ENCODE measurements at regions not wholly inside any gene's neighbourhood (a gene's known extent, or its start where the extent isn't known, plus 50 kb on each side); places are given as distances from the start of the nearest gene placed in this dataset.

DNA sequence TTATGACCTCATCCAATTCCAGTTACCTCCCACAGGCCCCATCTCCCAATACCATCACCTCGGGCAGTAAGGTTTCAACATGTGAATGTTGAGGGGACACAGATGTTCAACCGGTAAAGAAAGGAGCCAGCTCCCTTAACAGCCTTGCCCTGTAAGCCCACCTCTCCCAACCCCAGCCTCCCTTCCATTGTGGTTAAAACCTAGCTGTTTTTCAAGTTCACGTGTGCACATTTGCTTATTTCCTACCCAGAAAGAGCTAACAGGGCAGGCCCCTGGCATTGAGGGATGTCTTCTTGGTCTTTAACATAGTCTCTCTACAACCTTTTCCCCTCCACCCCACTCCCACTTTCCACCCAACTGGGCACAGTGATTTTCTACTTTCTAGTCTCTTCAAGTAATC lies 385.7 kb downstream of the FBXW7 start:
- no peak for TF ChIP-seq MAX (IDR thresholded peaks at IDR 0.05; ENCODE audit: low read depth, low read length)
- TF ChIP-seq, protein P1, sequence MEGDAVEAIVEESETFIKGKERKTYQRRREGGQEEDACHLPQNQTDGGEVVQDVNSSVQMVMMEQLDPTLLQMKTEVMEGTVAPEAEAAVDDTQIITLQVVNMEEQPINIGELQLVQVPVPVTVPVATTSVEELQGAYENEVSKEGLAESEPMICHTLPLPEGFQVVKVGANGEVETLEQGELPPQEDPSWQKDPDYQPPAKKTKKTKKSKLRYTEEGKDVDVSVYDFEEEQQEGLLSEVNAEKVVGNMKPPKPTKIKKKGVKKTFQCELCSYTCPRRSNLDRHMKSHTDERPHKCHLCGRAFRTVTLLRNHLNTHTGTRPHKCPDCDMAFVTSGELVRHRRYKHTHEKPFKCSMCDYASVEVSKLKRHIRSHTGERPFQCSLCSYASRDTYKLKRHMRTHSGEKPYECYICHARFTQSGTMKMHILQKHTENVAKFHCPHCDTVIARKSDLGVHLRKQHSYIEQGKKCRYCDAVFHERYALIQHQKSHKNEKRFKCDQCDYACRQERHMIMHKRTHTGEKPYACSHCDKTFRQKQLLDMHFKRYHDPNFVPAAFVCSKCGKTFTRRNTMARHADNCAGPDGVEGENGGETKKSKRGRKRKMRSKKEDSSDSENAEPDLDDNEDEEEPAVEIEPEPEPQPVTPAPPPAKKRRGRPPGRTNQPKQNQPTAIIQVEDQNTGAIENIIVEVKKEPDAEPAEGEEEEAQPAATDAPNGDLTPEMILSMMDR (IDR thresholded peaks at IDR 0.05; ENCODE audit: low read depth, low read length) = no peak
- TF ChIP-seq POLR2A (IDR thresholded peaks at IDR 0.05; ENCODE audit: extremely low read depth, insufficient read length) = no peak
- TF ChIP-seq MYC (IDR thresholded peaks at IDR 0.05; ENCODE audit: low read depth, low read length) = no peak
- DNase-seq (ENCODE audit: low read depth) = no peak
- no peak overlapping the region for H3K4me3 ChIP-seq (ENCODE audit: low read depth, low read length)

DNA sequence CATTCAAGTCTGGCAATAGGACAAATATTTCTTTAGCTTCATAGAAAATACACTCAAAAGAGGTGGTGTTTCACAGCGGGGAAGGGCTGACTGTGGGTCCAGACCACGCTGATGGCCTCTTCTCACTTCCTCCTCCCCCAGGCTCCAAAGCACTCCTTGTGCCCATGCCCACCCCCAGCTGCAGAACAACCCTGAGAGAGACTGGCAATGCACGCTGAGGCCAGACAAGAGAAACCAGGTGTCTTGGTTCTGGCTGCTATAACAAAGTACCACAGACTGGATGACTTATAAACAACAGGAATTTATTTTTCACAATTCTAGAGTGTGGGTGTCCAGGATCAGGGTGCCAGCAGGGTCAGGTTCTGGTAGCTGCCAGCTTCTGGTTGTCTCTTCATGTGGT lies 386.1 kb downstream of the FBXW7 start:
- no peak for DNase-seq (ENCODE audit: low read depth)
- H3K4me3 ChIP-seq (ENCODE audit: low read depth, low read length) = no peak overlapping the region
- TF ChIP-seq, protein P1 (IDR thresholded peaks at IDR 0.05; ENCODE audit: low read depth, low read length) = no peak
- TF ChIP-seq MYC (IDR thresholded peaks at IDR 0.05; ENCODE audit: low read depth, low read length) (no peak), MAX (IDR thresholded peaks at IDR 0.05; ENCODE audit: low read depth, low read length) (no peak), POLR2A (IDR thresholded peaks at IDR 0.05; ENCODE audit: extremely low read depth, insufficient read length) (no peak)

- DNase-seq (ENCODE audit: low read depth) = no peak
- TF ChIP-seq, protein P1 (IDR thresholded peaks at IDR 0.05; ENCODE audit: low read depth, low read length) = no peak
- TF ChIP-seq MAX (IDR thresholded peaks at IDR 0.05; ENCODE audit: low read depth, low read length) = no peak
- no peak for TF ChIP-seq POLR2A (IDR thresholded peaks at IDR 0.05; ENCODE audit: extremely low read depth, insufficient read length)
- no peak for TF ChIP-seq MYC (IDR thresholded peaks at IDR 0.05; ENCODE audit: low read depth, low read length)
- no peak overlapping the region for H3K4me3 ChIP-seq (ENCODE audit: low read depth, low read length)
Observed at GRCh38 chr4:152148057-152148456, 387.2 kb upstream of the GATB start.

GRCh38 chr4:152146244-152146643 lies 385.4 kb upstream of the GATB start:
- DNase-seq (ENCODE audit: low read depth) = no peak
- TF ChIP-seq POLR2A (IDR thresholded peaks at IDR 0.05; ENCODE audit: extremely low read depth, insufficient read length) (no peak), MYC (IDR thresholded peaks at IDR 0.05; ENCODE audit: low read depth, low read length) (no peak), MAX (IDR thresholded peaks at IDR 0.05; ENCODE audit: low read depth, low read length) (no peak)
- TF ChIP-seq, protein P1 (IDR thresholded peaks at IDR 0.05; ENCODE audit: low read depth, low read length) = no peak
- H3K4me3 ChIP-seq (ENCODE audit: low read depth, low read length) = no peak overlapping the region

DNA sequence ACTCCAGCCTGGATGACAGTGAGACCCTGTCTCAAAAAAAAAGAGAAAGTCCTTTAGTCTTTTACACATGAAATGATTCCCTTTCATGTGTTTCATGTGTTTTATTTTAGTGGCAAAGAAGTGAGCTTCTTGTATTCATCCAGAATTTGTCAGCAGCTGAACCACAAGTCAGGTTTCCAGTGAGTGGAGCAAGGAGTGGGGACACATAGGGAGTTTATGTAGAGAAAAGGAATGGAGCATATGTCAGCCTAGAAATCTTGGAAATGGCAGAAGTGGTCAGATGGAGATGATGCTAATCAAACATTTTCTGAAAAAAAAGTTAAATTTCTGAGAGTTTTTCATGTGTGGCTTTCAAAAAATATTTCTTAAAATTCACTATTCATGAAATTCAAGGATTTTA lies 383.0 kb upstream of the GATB start:
- H3K4me3 ChIP-seq (ENCODE audit: low read depth, low read length) = no peak overlapping the region
- TF ChIP-seq MYC (IDR thresholded peaks at IDR 0.05; ENCODE audit: low read depth, low read length) (no peak), MAX (IDR thresholded peaks at IDR 0.05; ENCODE audit: low read depth, low read length) (no peak), POLR2A (IDR thresholded peaks at IDR 0.05; ENCODE audit: extremely low read depth, insufficient read length) (no peak)
- TF ChIP-seq, protein P1 (IDR thresholded peaks at IDR 0.05; ENCODE audit: low read depth, low read length) = no peak
- DNase-seq (ENCODE audit: low read depth) = no peak

GRCh38 chr4:152138451-152138850 lies 377.6 kb upstream of the GATB start:
- H3K4me3 ChIP-seq (ENCODE audit: low read depth, low read length) = no peak overlapping the region
- DNase-seq (ENCODE audit: low read depth) = no peak

More at GRCh38 chr4:152138451-152138850, 377.6 kb upstream of the GATB start:
- TF ChIP-seq MAX (IDR thresholded peaks at IDR 0.05; ENCODE audit: low read depth, low read length) = no peak
- TF ChIP-seq, protein P1 (IDR thresholded peaks at IDR 0.05; ENCODE audit: low read depth, low read length) = no peak
- no peak for TF ChIP-seq MYC (IDR thresholded peaks at IDR 0.05; ENCODE audit: low read depth, low read length)
- no peak for TF ChIP-seq POLR2A (IDR thresholded peaks at IDR 0.05; ENCODE audit: extremely low read depth, insufficient read length)

Data from NB4 (cell line).